Activated naive CD4-positive, alpha-beta T cell treated with Interleukin-2 at 50 U/mL for 16 hours (primary cell): ENCODE measurements at regions not wholly inside any gene's neighbourhood (a gene's known extent, or its start where the extent isn't known, plus 50 kb on each side); places are given as distances from the start of the nearest gene placed in this dataset.
"Not testable (repeated sequence)": the region's sequence is repeated elsewhere in the genome, so short reads cannot be mapped to it uniquely, and the experiment has no call there.

Experiments used
- DNase-seq: peaks from one replicate; pipeline ENCODE4 v3.0.0-alpha.2; 2020

GRCh38 chr20:53764415-53764800, 170.8 kb upstream of the ZNF217 start:
- no peak for DNase-seq

- DNase-seq, result no peak
Observed at GRCh38 chr20:53763707-53764414, 170.2 kb upstream of the ZNF217 start.

- not testable (repeated sequence) for DNase-seq
Observed at GRCh38 chr20:53762423-53762798, 168.8 kb upstream of the ZNF217 start.

GRCh38 chr20:53760025-53760441, 166.4 kb upstream of the ZNF217 start:
- no peak for DNase-seq

- no peak for DNase-seq
Observed at GRCh38 chr20:53757472-53757913, 163.9 kb upstream of the ZNF217 start.

GRCh38 chr20:53755733-53756531, 162.3 kb upstream of the ZNF217 start:
- DNase-seq, result no peak

- DNase-seq, result no peak
Observed at GRCh38 chr20:53753880-53754459, 160.3 kb upstream of the ZNF217 start.

- no peak for DNase-seq
Observed at GRCh38 chr20:53752971-53753879, 159.6 kb upstream of the ZNF217 start.

GRCh38 chr20:53752583-53752970, 158.9 kb upstream of the ZNF217 start:
- no peak for DNase-seq

GRCh38 chr20:53751620-53752318, 158.1 kb upstream of the ZNF217 start:
- no peak for DNase-seq

GRCh38 chr20:53750827-53751619, 157.4 kb upstream of the ZNF217 start:
- DNase-seq, result peak; percentile 14

GRCh38 chr20:53749499-53749898, 155.9 kb upstream of the ZNF217 start:
- DNase-seq, result no peak

- no peak for DNase-seq
Observed at GRCh38 chr20:53748821-53749421, 155.3 kb upstream of the ZNF217 start.

- no peak for DNase-seq
Observed at GRCh38 chr20:53748176-53748575, 154.5 kb upstream of the ZNF217 start.

GRCh38 chr20:53743607-53744260, 150.1 kb upstream of the ZNF217 start:
- no peak for DNase-seq

GRCh38 chr20:53742685-53743081, 149.0 kb upstream of the ZNF217 start:
- DNase-seq, result no peak

GRCh38 chr20:53741726-53742028, 148.0 kb upstream of the ZNF217 start:
- DNase-seq, result no peak

GRCh38 chr20:53739799-53740785, 146.5 kb upstream of the ZNF217 start:
- no peak for DNase-seq
